ENCODE measurements at regions not wholly inside any gene's neighbourhood (a gene's known extent, or its start where the extent isn't known, plus 50 kb on each side); places are given as distances from the start of the nearest gene placed in this dataset.

DNA sequence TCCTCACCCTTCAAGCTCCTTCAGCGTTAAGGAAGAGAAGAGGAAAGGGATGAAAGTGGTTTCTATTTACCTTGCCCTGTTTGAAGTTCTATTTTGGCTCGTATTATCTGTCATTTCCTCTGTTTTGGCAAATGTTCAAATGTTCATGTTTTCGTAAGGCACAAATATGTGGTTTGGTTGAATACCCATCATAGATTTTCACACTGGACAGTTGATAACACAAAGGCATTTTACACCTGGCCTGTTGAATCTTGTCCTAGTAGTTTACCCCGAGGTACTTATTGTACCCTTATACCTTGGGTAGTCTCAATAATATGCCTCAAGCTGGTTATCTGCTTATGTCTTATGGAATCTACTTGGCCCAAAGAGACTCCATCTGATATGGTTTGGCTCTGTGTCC is 706.9 kb downstream of the METTL15 start:
- no peak for TF ChIP-seq ESRRG (CRISPR knock-in tag; IDR thresholded peaks at IDR 0.05)
- no peak for TF ChIP-seq RARB (CRISPR knock-in tag; IDR thresholded peaks at IDR 0.05)
- no peak for TF ChIP-seq PPARA (CRISPR knock-in tag; IDR thresholded peaks at IDR 0.05; ENCODE audit: borderline replicate concordance)
- TF ChIP-seq ZNF565 (CRISPR knock-in tag; conservative IDR thresholded peaks at IDR 0.05; ENCODE audit: low read depth) = no peak
- no peak for TF ChIP-seq SNAI2 (CRISPR knock-in tag; IDR thresholded peaks at IDR 0.05)
- TF ChIP-seq, protein P1, sequence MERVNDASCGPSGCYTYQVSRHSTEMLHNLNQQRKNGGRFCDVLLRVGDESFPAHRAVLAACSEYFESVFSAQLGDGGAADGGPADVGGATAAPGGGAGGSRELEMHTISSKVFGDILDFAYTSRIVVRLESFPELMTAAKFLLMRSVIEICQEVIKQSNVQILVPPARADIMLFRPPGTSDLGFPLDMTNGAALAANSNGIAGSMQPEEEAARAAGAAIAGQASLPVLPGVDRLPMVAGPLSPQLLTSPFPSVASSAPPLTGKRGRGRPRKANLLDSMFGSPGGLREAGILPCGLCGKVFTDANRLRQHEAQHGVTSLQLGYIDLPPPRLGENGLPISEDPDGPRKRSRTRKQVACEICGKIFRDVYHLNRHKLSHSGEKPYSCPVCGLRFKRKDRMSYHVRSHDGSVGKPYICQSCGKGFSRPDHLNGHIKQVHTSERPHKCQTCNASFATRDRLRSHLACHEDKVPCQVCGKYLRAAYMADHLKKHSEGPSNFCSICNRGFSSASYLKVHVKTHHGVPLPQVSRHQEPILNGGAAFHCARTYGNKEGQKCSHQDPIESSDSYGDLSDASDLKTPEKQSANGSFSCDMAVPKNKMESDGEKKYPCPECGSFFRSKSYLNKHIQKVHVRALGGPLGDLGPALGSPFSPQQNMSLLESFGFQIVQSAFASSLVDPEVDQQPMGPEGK (CRISPR knock-in tag; IDR thresholded peaks at IDR 0.05; ENCODE audit: borderline replicate concordance) = no peak
- no peak for TF ChIP-seq ZC3H10 (CRISPR knock-in tag; IDR thresholded peaks at IDR 0.05)
